ENCODE measurements at regions not wholly inside any gene's neighbourhood (a gene's known extent, or its start where the extent isn't known, plus 50 kb on each side); places are given as distances from the start of the nearest gene placed in this dataset.

DNA sequence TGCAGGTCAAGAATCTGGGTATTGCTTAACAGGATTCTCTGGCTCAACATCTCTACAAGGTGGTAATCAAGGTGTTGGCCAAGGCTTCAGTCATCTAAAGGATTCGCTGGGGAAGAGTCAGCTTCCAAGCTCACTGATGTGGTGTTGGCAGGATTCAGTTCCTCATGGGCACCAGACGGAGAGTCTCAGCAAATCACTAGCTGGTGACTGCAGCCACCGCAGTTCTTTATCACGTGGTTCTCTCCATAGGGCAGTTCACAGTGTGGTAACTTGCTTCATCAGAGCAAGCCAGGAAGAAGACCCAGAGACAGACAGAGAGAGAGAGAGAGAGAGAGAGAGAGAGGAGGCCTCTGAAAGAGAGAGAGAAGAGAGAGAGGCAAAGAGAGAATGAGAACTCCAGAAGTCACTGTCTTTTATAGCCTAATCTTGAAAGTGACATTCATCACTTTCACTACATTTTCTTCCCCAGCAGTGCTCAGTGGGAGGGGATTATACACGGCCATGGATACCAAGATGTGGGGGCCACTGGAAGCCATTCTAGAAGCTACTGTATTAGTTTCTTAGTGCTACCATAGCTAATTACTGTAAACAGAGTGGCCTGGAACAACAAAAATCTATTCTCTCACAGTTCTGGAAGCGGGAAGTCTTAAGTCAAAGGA, 109.2 kb upstream of the SMIM23 start:
- no peak for DNase-seq (ENCODE audit: low spot score)
- H3K27ac Mint-ChIP-seq: no peak overlapping the region
- TF ChIP-seq, protein P1, sequence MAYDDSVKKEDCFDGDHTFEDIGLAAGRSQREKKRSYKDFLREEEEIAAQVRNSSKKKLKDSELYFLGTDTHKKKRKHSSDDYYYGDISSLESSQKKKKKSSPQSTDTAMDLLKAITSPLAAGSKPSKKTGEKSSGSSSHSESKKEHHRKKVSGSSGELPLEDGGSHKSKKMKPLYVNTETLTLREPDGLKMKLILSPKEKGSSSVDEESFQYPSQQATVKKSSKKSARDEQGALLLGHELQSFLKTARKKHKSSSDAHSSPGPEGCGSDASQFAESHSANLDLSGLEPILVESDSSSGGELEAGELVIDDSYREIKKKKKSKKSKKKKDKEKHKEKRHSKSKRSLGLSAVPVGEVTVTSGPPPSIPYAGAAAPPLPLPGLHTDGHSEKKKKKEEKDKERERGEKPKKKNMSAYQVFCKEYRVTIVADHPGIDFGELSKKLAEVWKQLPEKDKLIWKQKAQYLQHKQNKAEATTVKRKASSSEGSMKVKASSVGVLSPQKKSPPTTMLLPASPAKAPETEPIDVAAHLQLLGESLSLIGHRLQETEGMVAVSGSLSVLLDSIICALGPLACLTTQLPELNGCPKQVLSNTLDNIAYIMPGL (CRISPR knock-in tag; IDR thresholded peaks at IDR 0.05): no peak
- no peak for TF ChIP-seq ETV6 (CRISPR knock-in tag; IDR thresholded peaks at IDR 0.05)
- no peak for TF ChIP-seq ZNF232 (CRISPR knock-in tag; IDR thresholded peaks at IDR 0.05)
- no peak for TF ChIP-seq FOXJ3 (CRISPR knock-in tag; IDR thresholded peaks at IDR 0.05; ENCODE audit: borderline replicate concordance)
- TF ChIP-seq, protein P2, sequence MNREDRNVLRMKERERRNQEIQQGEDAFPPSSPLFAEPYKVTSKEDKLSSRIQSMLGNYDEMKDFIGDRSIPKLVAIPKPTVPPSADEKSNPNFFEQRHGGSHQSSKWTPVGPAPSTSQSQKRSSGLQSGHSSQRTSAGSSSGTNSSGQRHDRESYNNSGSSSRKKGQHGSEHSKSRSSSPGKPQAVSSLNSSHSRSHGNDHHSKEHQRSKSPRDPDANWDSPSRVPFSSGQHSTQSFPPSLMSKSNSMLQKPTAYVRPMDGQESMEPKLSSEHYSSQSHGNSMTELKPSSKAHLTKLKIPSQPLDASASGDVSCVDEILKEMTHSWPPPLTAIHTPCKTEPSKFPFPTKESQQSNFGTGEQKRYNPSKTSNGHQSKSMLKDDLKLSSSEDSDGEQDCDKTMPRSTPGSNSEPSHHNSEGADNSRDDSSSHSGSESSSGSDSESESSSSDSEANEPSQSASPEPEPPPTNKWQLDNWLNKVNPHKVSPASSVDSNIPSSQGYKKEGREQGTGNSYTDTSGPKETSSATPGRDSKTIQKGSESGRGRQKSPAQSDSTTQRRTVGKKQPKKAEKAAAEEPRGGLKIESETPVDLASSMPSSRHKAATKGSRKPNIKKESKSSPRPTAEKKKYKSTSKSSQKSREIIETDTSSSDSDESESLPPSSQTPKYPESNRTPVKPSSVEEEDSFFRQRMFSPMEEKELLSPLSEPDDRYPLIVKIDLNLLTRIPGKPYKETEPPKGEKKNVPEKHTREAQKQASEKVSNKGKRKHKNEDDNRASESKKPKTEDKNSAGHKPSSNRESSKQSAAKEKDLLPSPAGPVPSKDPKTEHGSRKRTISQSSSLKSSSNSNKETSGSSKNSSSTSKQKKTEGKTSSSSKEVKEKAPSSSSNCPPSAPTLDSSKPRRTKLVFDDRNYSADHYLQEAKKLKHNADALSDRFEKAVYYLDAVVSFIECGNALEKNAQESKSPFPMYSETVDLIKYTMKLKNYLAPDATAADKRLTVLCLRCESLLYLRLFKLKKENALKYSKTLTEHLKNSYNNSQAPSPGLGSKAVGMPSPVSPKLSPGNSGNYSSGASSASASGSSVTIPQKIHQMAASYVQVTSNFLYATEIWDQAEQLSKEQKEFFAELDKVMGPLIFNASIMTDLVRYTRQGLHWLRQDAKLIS (CRISPR knock-in tag; IDR thresholded peaks at IDR 0.05; ENCODE audit: borderline replicate concordance): no peak
- no peak for TF ChIP-seq CBFB (CRISPR knock-in tag; IDR thresholded peaks at IDR 0.05; ENCODE audit: low read depth)
- TF ChIP-seq, protein P3, sequence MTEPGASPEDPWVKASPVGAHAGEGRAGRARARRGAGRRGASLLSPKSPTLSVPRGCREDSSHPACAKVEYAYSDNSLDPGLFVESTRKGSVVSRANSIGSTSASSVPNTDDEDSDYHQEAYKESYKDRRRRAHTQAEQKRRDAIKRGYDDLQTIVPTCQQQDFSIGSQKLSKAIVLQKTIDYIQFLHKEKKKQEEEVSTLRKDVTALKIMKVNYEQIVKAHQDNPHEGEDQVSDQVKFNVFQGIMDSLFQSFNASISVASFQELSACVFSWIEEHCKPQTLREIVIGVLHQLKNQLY (CRISPR knock-in tag; IDR thresholded peaks at IDR 0.05): no peak
- TF ChIP-seq SOX15 (CRISPR knock-in tag; IDR thresholded peaks at IDR 0.05): no peak
- no peak for TF ChIP-seq ELF4 (CRISPR knock-in tag; IDR thresholded peaks at IDR 0.05; ENCODE audit: low read depth)
- TF ChIP-seq, protein P4, sequence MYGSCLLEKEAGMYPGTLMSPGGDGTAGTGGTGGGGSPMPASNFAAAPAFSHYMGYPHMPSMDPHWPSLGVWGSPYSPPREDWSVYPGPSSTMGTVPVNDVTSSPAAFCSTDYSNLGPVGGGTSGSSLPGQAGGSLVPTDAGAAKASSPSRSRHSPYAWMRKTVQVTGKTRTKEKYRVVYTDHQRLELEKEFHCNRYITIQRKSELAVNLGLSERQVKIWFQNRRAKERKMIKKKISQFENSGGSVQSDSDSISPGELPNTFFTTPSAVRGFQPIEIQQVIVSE (CRISPR knock-in tag; IDR thresholded peaks at IDR 0.05; ENCODE audit: borderline replicate concordance): no peak
- no peak for TF ChIP-seq NR2C2 (CRISPR knock-in tag; IDR thresholded peaks at IDR 0.05)
- TF ChIP-seq EMX1 (CRISPR knock-in tag; IDR thresholded peaks at IDR 0.05): no peak
- TF ChIP-seq ZNF416 (CRISPR knock-in tag; IDR thresholded peaks at IDR 0.05): no peak
- TF ChIP-seq SMAD3 (CRISPR knock-in tag; IDR thresholded peaks at IDR 0.05; ENCODE audit: borderline replicate concordance): no peak
- TF ChIP-seq, protein P5, sequence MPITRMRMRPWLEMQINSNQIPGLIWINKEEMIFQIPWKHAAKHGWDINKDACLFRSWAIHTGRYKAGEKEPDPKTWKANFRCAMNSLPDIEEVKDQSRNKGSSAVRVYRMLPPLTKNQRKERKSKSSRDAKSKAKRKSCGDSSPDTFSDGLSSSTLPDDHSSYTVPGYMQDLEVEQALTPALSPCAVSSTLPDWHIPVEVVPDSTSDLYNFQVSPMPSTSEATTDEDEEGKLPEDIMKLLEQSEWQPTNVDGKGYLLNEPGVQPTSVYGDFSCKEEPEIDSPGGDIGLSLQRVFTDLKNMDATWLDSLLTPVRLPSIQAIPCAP (CRISPR knock-in tag; IDR thresholded peaks at IDR 0.05): no peak
- no peak for TF ChIP-seq MYBL2 (CRISPR knock-in tag; IDR thresholded peaks at IDR 0.05)
- TF ChIP-seq, protein P6, sequence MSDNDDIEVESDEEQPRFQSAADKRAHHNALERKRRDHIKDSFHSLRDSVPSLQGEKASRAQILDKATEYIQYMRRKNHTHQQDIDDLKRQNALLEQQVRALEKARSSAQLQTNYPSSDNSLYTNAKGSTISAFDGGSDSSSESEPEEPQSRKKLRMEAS (CRISPR knock-in tag; IDR thresholded peaks at IDR 0.05): no peak
- CTCF ChIA-PET: no interaction called here
- peaks cover 6% of the 10 kb centered on the region; the same call in 1 of the 2 replicates for H3K36me3 Mint-ChIP-seq
- H3K9me3 Mint-ChIP-seq: peaks cover 9% of the 10 kb centered on the region
- no peak overlapping the region for H3K4me3 Mint-ChIP-seq
- POLR2A ChIA-PET: interaction anchor here (0.6 kb wide), 1 partner anchor 175 kb away, joined by 5 read pairs; no protein-coding TSS in a partner anchor
- H3K27me3 Mint-ChIP-seq (ENCODE audit: low read depth): no peaks in the 10 kb centered on the region; the same call in 1 of the 2 replicates
- peaks cover 10% of the 10 kb centered on the region for H3K4me1 Mint-ChIP-seq
- no peak for ATAC-seq

DNA sequence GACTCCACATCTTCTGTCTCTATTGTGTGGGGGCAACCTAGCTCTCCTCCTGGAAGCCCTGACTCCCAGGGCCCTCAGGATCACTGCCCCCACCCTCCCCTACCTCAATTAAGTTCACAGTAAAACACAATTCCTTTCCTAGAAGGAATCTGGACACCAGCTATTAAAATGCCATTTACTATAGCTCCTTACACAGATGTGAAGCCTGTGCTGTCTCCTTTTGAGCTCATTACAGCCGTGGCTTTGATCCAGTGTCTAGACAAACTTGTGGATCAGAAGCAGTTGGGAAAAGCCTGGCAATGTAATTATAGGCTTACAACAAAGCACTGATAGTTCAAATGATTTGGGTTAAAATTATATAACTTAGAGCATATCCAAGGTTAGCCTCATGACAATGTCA, 107.0 kb upstream of the SMIM23 start:
- TF ChIP-seq NFYB (CRISPR knock-in tag; conservative IDR thresholded peaks at IDR 0.05; ENCODE audit: low read depth) (no peak), GABPB1 (CRISPR knock-in tag; IDR thresholded peaks at IDR 0.05) (no peak), ZNF232 (CRISPR knock-in tag; IDR thresholded peaks at IDR 0.05) (no peak)
- TF ChIP-seq, protein P7, sequence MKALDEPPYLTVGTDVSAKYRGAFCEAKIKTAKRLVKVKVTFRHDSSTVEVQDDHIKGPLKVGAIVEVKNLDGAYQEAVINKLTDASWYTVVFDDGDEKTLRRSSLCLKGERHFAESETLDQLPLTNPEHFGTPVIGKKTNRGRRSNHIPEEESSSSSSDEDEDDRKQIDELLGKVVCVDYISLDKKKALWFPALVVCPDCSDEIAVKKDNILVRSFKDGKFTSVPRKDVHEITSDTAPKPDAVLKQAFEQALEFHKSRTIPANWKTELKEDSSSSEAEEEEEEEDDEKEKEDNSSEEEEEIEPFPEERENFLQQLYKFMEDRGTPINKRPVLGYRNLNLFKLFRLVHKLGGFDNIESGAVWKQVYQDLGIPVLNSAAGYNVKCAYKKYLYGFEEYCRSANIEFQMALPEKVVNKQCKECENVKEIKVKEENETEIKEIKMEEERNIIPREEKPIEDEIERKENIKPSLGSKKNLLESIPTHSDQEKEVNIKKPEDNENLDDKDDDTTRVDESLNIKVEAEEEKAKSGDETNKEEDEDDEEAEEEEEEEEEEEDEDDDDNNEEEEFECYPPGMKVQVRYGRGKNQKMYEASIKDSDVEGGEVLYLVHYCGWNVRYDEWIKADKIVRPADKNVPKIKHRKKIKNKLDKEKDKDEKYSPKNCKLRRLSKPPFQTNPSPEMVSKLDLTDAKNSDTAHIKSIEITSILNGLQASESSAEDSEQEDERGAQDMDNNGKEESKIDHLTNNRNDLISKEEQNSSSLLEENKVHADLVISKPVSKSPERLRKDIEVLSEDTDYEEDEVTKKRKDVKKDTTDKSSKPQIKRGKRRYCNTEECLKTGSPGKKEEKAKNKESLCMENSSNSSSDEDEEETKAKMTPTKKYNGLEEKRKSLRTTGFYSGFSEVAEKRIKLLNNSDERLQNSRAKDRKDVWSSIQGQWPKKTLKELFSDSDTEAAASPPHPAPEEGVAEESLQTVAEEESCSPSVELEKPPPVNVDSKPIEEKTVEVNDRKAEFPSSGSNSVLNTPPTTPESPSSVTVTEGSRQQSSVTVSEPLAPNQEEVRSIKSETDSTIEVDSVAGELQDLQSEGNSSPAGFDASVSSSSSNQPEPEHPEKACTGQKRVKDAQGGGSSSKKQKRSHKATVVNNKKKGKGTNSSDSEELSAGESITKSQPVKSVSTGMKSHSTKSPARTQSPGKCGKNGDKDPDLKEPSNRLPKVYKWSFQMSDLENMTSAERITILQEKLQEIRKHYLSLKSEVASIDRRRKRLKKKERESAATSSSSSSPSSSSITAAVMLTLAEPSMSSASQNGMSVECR (CRISPR knock-in tag; IDR thresholded peaks at IDR 0.05; ENCODE audit: borderline replicate concordance): no peak
- POLR2A ChIA-PET: interaction anchor here (0.5 kb wide), 1 partner anchor 27 kb away, joined by 3 read pairs; no protein-coding TSS in a partner anchor
- peaks cover 7% of the 10 kb centered on the region for H3K9me3 Mint-ChIP-seq
- H3K4me3 Mint-ChIP-seq: no peak overlapping the region
- H3K27ac Mint-ChIP-seq: no peak overlapping the region
- peaks cover 8% of the 10 kb centered on the region for H3K27me3 Mint-ChIP-seq (ENCODE audit: low read depth)
- DNase-seq (ENCODE audit: low spot score) (no peak), ATAC-seq (no peak)
- H3K4me1 Mint-ChIP-seq: peaks cover 14% of the 10 kb centered on the region
- peaks cover 4% of the 10 kb centered on the region; the same call in 1 of the 2 replicates for H3K36me3 Mint-ChIP-seq
- CTCF ChIA-PET: interaction anchor here (1.1 kb wide), 1 partner anchor 22 kb away, joined by 3 read pairs; no protein-coding TSS in a partner anchor

Data from WTC11 (cell line).